ENCODE measurements at regions not wholly inside any gene's neighbourhood (a gene's known extent, or its start where the extent isn't known, plus 50 kb on each side); places are given as distances from the start of the nearest gene placed in this dataset.

DNA sequence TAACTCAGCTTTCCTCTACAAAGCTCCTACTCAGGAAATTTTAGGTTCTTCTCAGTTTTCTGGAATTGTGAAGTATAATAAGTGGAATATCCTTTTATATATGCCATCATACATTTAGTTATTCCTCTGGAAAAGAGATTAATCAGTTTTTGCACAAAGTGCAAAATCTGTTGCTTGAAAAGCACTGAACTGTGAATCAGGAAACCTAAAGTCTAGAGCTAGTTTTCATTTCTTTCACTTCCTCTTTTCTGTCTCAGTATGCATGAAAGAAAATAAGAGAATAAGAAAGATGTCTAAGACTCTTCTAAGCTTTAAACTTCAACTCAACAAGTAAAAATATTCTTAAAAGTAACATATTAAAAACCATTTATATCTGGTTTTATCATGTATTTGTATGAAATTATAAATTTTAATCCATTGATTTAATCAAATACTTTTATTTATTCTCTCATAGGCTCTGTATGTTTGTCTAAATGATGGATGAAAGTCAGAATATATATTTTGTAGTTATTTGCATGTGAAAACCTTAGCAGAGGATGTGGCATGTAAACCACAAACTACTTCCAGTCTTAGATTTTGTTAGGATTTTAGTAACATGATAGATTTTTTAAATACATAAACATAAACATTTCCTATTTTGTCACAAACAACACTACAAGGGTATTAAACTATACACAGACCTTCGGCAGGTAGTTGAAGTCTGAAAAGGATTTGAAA, 1073.0 kb downstream of the XPNPEP1 start:
- peak; percentile 87 to 88 for ATAC-seq (ENCODE audit: low read depth in 2 of 2)
- Mint-ChIP-seq H3K4me1 (peaks cover 11 to 43% (median 16%) of the 10 kb centered on the region in 3 donors), H3K4me3 (peak overlapping the region in 7 of 8 donors; percentile 9 to 59 (median 28))

DNA sequence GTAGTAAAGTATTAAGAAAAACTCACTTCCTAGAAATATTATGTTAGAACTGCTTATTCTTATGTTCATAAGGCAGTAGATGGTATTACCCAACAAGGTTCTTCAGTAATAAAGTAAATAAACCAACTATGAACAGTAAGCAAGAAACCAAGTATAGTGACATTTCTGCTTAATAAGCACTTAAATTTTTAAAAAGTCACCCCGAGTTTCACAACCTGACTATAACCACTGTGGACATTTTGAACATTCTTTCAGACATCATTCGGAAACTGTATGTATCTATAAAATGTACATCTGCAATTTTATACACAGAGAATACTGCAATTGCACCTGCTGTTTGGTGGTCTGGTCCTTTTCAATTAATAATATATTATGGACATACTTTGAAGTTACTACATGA, 1073.6 kb downstream of the XPNPEP1 start:
- peaks cover 0 to 7% (median 0%) of the 10 kb centered on the region in 3 donors for H3K27me3 Mint-ChIP-seq
- no peaks in the 10 kb centered on the region for H3K36me3 Mint-ChIP-seq
- H3K4me1 Mint-ChIP-seq = peaks cover 11 to 43% (median 16%) of the 10 kb centered on the region in 3 donors
- DNase-seq (no peak), ATAC-seq (ENCODE audit: low read depth in 2 of 2) (no peak)
- peak overlapping the region in 3 of 8 donors; percentile 9 to 59 (median 25) for H3K4me3 Mint-ChIP-seq
- peaks cover 0 to 4% (median 0%) of the 10 kb centered on the region in 7 donors for H3K9me3 Mint-ChIP-seq
- H3K27ac Mint-ChIP-seq = peak overlapping the region in 2 of 6 donors; percentile 33 to 47

More for the DNA sequence above, 1073.0 kb downstream of the XPNPEP1 start:
- Mint-ChIP-seq H3K27ac (peak overlapping the region in 4 of 6 donors; percentile 33 to 52 (median 40)), H3K36me3 (no peaks in the 10 kb centered on the region), H3K27me3 (peaks cover 0 to 7% (median 0%) of the 10 kb centered on the region in 3 donors), H3K9me3 (peaks cover 0 to 4% (median 0%) of the 10 kb centered on the region in 7 donors)
- peak; percentile 52 for DNase-seq

GRCh38 chr10:108849186-108849585, 1074.1 kb downstream of the XPNPEP1 start:
- Mint-ChIP-seq H3K4me3 (no peak overlapping the region), H3K4me1 (peaks cover 11 to 43% (median 16%) of the 10 kb centered on the region in 3 donors), H3K36me3 (no peaks in the 10 kb centered on the region), H3K9me3 (peaks cover 0 to 4% (median 0%) of the 10 kb centered on the region in 7 donors), H3K27ac (no peak overlapping the region), H3K27me3 (peaks cover 0 to 5% (median 0%) of the 10 kb centered on the region in 3 donors)
- no peak for ATAC-seq (ENCODE audit: low read depth in 2 of 2)
- no peak for DNase-seq

- peaks cover 0 to 8% (median 0%) of the 10 kb centered on the region in 3 donors for H3K27me3 Mint-ChIP-seq
- H3K36me3 Mint-ChIP-seq = no peaks in the 10 kb centered on the region
- no peak overlapping the region for H3K27ac Mint-ChIP-seq
- H3K9me3 Mint-ChIP-seq = peaks cover 0 to 5% (median 0%) of the 10 kb centered on the region in 7 donors
- peaks cover 11 to 41% (median 16%) of the 10 kb centered on the region in 3 donors for H3K4me1 Mint-ChIP-seq
- no peak overlapping the region for H3K4me3 Mint-ChIP-seq
- DNase-seq (no peak), ATAC-seq (ENCODE audit: low read depth in 2 of 2) (no peak)
Observed at GRCh38 chr10:108848046-108848445, 1075.3 kb downstream of the XPNPEP1 start.

GRCh38 chr10:108840944-108841343, 1082.4 kb downstream of the XPNPEP1 start:
- ATAC-seq (ENCODE audit: low read depth in 2 of 2) = no peak
- no peak for DNase-seq
- Mint-ChIP-seq H3K9me3 (peaks cover 0 to 5% (median 0%) of the 10 kb centered on the region in 7 donors), H3K27me3 (peaks cover 0 to 21% (median 6%) of the 10 kb centered on the region in 3 donors), H3K4me1 (no peaks in the 10 kb centered on the region), H3K27ac (no peak overlapping the region), H3K4me3 (no peak overlapping the region), H3K36me3 (no peaks in the 10 kb centered on the region)

- H3K27ac Mint-ChIP-seq = no peak overlapping the region
- DNase-seq (no peak), ATAC-seq (ENCODE audit: low read depth in 2 of 2) (no peak)
- H3K9me3 Mint-ChIP-seq = no peaks in the 10 kb centered on the region
- no peaks in the 10 kb centered on the region for H3K4me1 Mint-ChIP-seq
- H3K27me3 Mint-ChIP-seq = peaks cover 0 to 17% (median 6%) of the 10 kb centered on the region in 3 donors
- no peak overlapping the region for H3K4me3 Mint-ChIP-seq
- H3K36me3 Mint-ChIP-seq = no peaks in the 10 kb centered on the region
Observed at GRCh38 chr10:108836362-108836761, 1086.9 kb downstream of the XPNPEP1 start.

DNA sequence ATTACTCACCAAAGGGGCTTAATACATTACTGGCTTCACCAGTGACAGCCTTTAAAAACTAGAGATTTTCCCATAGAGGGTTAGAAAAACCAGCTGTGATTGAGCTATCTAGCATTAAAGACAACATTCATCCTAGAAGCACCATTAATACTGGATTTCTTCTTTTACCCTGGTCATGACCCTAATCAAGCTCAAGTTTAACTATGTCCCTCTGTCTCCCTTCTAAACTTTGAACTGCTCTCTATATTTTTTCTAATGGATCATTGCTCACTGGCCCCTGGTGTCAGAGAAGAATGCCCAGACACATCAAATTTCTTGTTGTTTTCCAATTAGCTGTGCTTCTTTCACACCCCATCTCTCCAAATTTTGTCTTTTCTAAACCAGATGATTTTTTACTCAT, 1101.3 kb downstream of the XPNPEP1 start:
- no peaks in the 10 kb centered on the region for H3K4me1 Mint-ChIP-seq
- DNase-seq = no peak
- no peak overlapping the region for H3K27ac Mint-ChIP-seq
- no peaks in the 10 kb centered on the region for H3K9me3 Mint-ChIP-seq
- no peak overlapping the region for H3K4me3 Mint-ChIP-seq
- no peaks in the 10 kb centered on the region for H3K27me3 Mint-ChIP-seq
- no peaks in the 10 kb centered on the region for H3K36me3 Mint-ChIP-seq
- no peak for ATAC-seq (ENCODE audit: low read depth in 2 of 2)

- Mint-ChIP-seq H3K4me3 (no peak overlapping the region), H3K9me3 (no peaks in the 10 kb centered on the region), H3K36me3 (no peaks in the 10 kb centered on the region), H3K4me1 (peaks cover 0 to 9% (median 0%) of the 10 kb centered on the region in 3 donors), H3K27ac (no peak overlapping the region), H3K27me3 (no peaks in the 10 kb centered on the region)
- DNase-seq = no peak
- ATAC-seq (ENCODE audit: low read depth in 2 of 2) = no peak
Observed at GRCh38 chr10:108819302-108819701, 1104.0 kb downstream of the XPNPEP1 start.

GRCh38 chr10:108817584-108817983, 1105.7 kb downstream of the XPNPEP1 start:
- H3K36me3 Mint-ChIP-seq = no peaks in the 10 kb centered on the region
- ATAC-seq (ENCODE audit: low read depth in 2 of 2) (no peak), DNase-seq (no peak)
- H3K4me1 Mint-ChIP-seq = peaks cover 0 to 10% (median 0%) of the 10 kb centered on the region in 3 donors
- H3K9me3 Mint-ChIP-seq = peaks cover 0 to 5% (median 0%) of the 10 kb centered on the region in 7 donors
- H3K27me3 Mint-ChIP-seq = no peaks in the 10 kb centered on the region
- H3K4me3 Mint-ChIP-seq = no peak overlapping the region
- no peak overlapping the region for H3K27ac Mint-ChIP-seq

- no peak overlapping the region for H3K4me3 Mint-ChIP-seq
- no peak overlapping the region for H3K27ac Mint-ChIP-seq
- peaks cover 0 to 6% (median 0%) of the 10 kb centered on the region in 7 donors for H3K9me3 Mint-ChIP-seq
- no peak for DNase-seq
- no peaks in the 10 kb centered on the region for H3K27me3 Mint-ChIP-seq
- H3K36me3 Mint-ChIP-seq = no peaks in the 10 kb centered on the region
- no peak for ATAC-seq (ENCODE audit: low read depth in 2 of 2)
- peaks cover 0 to 10% (median 0%) of the 10 kb centered on the region in 3 donors for H3K4me1 Mint-ChIP-seq
Observed at GRCh38 chr10:108817135-108817534, 1106.2 kb downstream of the XPNPEP1 start.

DNA sequence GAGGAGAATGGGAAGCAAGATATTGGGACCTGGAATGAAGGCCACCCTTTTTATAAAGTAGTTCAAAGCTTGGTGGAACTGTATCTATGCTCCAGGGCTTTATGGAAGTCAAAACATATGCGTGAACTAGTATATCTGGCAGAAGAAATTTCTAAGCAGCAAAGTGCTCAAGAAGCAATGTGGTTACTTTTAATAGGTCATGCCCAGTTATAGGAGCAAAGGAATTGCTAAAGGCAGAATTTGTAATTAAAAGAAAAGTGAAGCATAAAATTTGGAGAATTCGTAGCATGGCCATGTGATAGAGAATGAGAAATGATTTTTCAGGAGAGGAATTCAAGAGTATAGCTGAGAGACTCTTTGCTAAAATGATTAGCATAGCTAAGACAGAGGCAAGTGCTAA, 1110.4 kb downstream of the XPNPEP1 start:
- no peaks in the 10 kb centered on the region for H3K27me3 Mint-ChIP-seq
- no peaks in the 10 kb centered on the region for H3K36me3 Mint-ChIP-seq
- H3K4me1 Mint-ChIP-seq = peaks cover 0 to 10% (median 0%) of the 10 kb centered on the region in 3 donors
- H3K9me3 Mint-ChIP-seq = peaks cover 0 to 6% (median 1%) of the 10 kb centered on the region in 7 donors
- H3K4me3 Mint-ChIP-seq = no peak overlapping the region
- DNase-seq = no peak
- no peak overlapping the region for H3K27ac Mint-ChIP-seq
- no peak for ATAC-seq (ENCODE audit: low read depth in 2 of 2)

- Mint-ChIP-seq H3K27ac (no peak overlapping the region), H3K36me3 (no peaks in the 10 kb centered on the region), H3K9me3 (peaks cover 0 to 6% (median 1%) of the 10 kb centered on the region in 7 donors), H3K27me3 (no peaks in the 10 kb centered on the region), H3K4me3 (no peak overlapping the region), H3K4me1 (peaks cover 0 to 10% (median 0%) of the 10 kb centered on the region in 3 donors)
- ATAC-seq (ENCODE audit: low read depth in 2 of 2) = no peak
- no peak for DNase-seq
Observed at GRCh38 chr10:108812296-108812695, 1111.0 kb downstream of the XPNPEP1 start.

- Mint-ChIP-seq H3K9me3 (peaks cover 0 to 6% (median 1%) of the 10 kb centered on the region in 7 donors), H3K27me3 (no peaks in the 10 kb centered on the region), H3K4me1 (no peaks in the 10 kb centered on the region), H3K36me3 (no peaks in the 10 kb centered on the region), H3K27ac (no peak overlapping the region), H3K4me3 (no peak overlapping the region)
- no peak for DNase-seq
- no peak for ATAC-seq (ENCODE audit: low read depth in 2 of 2)
Observed at GRCh38 chr10:108808228-108808627, 1115.1 kb downstream of the XPNPEP1 start.

Measured in naive B cell (primary cell).